WERI-Rb-1 (cell line): ENCODE measurements at regions not wholly inside any gene's neighbourhood (a gene's known extent, or its start where the extent isn't known, plus 50 kb on each side); places are given as distances from the start of the nearest gene placed in this dataset.

Experiments
- DNase-seq: peaks from one replicate; pipeline ENCODE4 v3.0.0-alpha.2; 2020
- H3K27ac ChIP-seq: fragments of 250-450 bp; sonication (Bioruptor Pico); 2 replicates; pipeline ENCODE4 v1.5.1; 2020; ENCODE audit warnings: mild to moderate bottlenecking, moderate library complexity
- H3K27me3 ChIP-seq: fragments of 250-450 bp; sonication (Bioruptor Pico); 2 replicates; pipeline ENCODE4 v1.5.1; 2021; ENCODE audit warnings: mild to moderate bottlenecking, low read depth, moderate library complexity; ENCODE audit not compliant: insufficient read depth, severe bottlenecking
- H3K36me3 ChIP-seq: fragments of 250-450 bp; sonication (Bioruptor Pico); 2 replicates; pipeline ENCODE4 v1.5.1; 2020; ENCODE audit warnings: mild to moderate bottlenecking, moderate library complexity
- H3K4me3 ChIP-seq: 2 replicates; pipeline ENCODE4 v1.5.1; 2011; ENCODE audit warnings: low read depth, mild to moderate bottlenecking, control low read depth, low read length
- H3K9me3 ChIP-seq: fragments of 250-450 bp; sonication (Bioruptor Pico); 2 replicates; pipeline ENCODE4 v1.5.1; 2021; ENCODE audit warnings: mild to moderate bottlenecking, moderate library complexity; ENCODE audit not compliant: severe bottlenecking
- CTCF ChIP-seq: IDR thresholded peaks from 2 replicates; pipeline ENCODE4 v1.5.1; 2011; ENCODE audit warnings: low read depth, mild to moderate bottlenecking, control low read depth, inconsistent platforms, low read length

- H3K27me3 ChIP-seq, result no peaks in the 10 kb centered on the region
- H3K27ac ChIP-seq, result no peak overlapping the region
- no peaks in the 10 kb centered on the region for H3K9me3 ChIP-seq
- H3K36me3 ChIP-seq, result no peaks in the 10 kb centered on the region
- DNase-seq, result peak; percentile 50
- no peak overlapping the region for H3K4me3 ChIP-seq
- TF ChIP-seq CTCF, result peak; percentile 51
Measured at GRCh38 chr16:75805946-75806345, 79.7 kb upstream of the CPHXL start.

GRCh38 chr16:75806487-75806886 lies 80.2 kb upstream of the CPHXL start:
- H3K27me3 ChIP-seq, result no peaks in the 10 kb centered on the region
- H3K36me3 ChIP-seq, result no peaks in the 10 kb centered on the region
- H3K9me3 ChIP-seq, result no peaks in the 10 kb centered on the region
- no peak overlapping the region for H3K27ac ChIP-seq
- no peak overlapping the region for H3K4me3 ChIP-seq
- no peak for TF ChIP-seq CTCF
- DNase-seq, result no peak

- no peak for DNase-seq
- no peaks in the 10 kb centered on the region for H3K36me3 ChIP-seq
- H3K4me3 ChIP-seq, result no peak overlapping the region
- H3K27me3 ChIP-seq, result no peaks in the 10 kb centered on the region
- H3K27ac ChIP-seq, result no peak overlapping the region
- no peak for TF ChIP-seq CTCF
- no peaks in the 10 kb centered on the region for H3K9me3 ChIP-seq
Measured at GRCh38 chr16:75810342-75810741, 84.1 kb upstream of the CPHXL start.

- Histone ChIP-seq H3K27me3 (no peaks in the 10 kb centered on the region), H3K27ac (no peak overlapping the region), H3K36me3 (no peaks in the 10 kb centered on the region), H3K4me3 (no peak overlapping the region), H3K9me3 (no peaks in the 10 kb centered on the region)
- no peak for TF ChIP-seq CTCF
- no peak for DNase-seq
Measured at GRCh38 chr16:75811020-75811634, 84.8 kb upstream of the CPHXL start.

GRCh38 chr16:75818491-75818890 lies 92.2 kb upstream of the CPHXL start:
- Histone ChIP-seq H3K27me3 (no peaks in the 10 kb centered on the region), H3K27ac (no peak overlapping the region), H3K4me3 (no peak overlapping the region), H3K36me3 (no peaks in the 10 kb centered on the region), H3K9me3 (no peaks in the 10 kb centered on the region)
- no peak for DNase-seq
- TF ChIP-seq CTCF, result no peak

GRCh38 chr16:75820672-75821071 lies 94.4 kb upstream of the CPHXL start:
- no peaks in the 10 kb centered on the region for H3K27me3 ChIP-seq
- H3K36me3 ChIP-seq, result no peaks in the 10 kb centered on the region
- H3K27ac ChIP-seq, result no peak overlapping the region
- no peak for TF ChIP-seq CTCF
- no peak for DNase-seq
- H3K4me3 ChIP-seq, result no peak overlapping the region
- H3K9me3 ChIP-seq, result no peaks in the 10 kb centered on the region
